Retinal pigment epithelial cell (primary cell): ENCODE measurements at regions not wholly inside any gene's neighbourhood (a gene's known extent, or its start where the extent isn't known, plus 50 kb on each side); places are given as distances from the start of the nearest gene placed in this dataset.

Experiments used
- DNase-seq: peaks from one replicate; pipeline ENCODE4 v3.0.0-alpha.2; 2010; ENCODE audit warnings: low read depth
- H3K4me3 ChIP-seq: 2 replicates; pipeline ENCODE4 v1.5.1; 2011; ENCODE audit warnings: mild to moderate bottlenecking, low read length, control low read depth, moderate library complexity
- CTCF ChIP-seq: conservative IDR thresholded peaks from 2 replicates; pipeline ENCODE4 v1.5.1; 2011; ENCODE audit warnings: low read depth, low read length, control low read depth, inconsistent platforms

- no peak for TF ChIP-seq CTCF
- H3K4me3 ChIP-seq, result no peak overlapping the region
- no peak for DNase-seq
Measured at GRCh38 chr18:78242806-78243205, 736.8 kb upstream of the SALL3 start.

- no peak overlapping the region for H3K4me3 ChIP-seq
- TF ChIP-seq CTCF, result no peak
- DNase-seq, result no peak
Measured at GRCh38 chr18:78244779-78245178, 734.8 kb upstream of the SALL3 start.

GRCh38 chr18:78245451-78245850, 734.2 kb upstream of the SALL3 start:
- DNase-seq, result no peak
- no peak for TF ChIP-seq CTCF
- H3K4me3 ChIP-seq, result no peak overlapping the region

GRCh38 chr18:78246050-78246449, 733.6 kb upstream of the SALL3 start:
- TF ChIP-seq CTCF, result no peak
- no peak overlapping the region for H3K4me3 ChIP-seq
- DNase-seq, result no peak

GRCh38 chr18:78246588-78246987, 733.0 kb upstream of the SALL3 start:
- TF ChIP-seq CTCF, result no peak
- DNase-seq, result no peak
- no peak overlapping the region for H3K4me3 ChIP-seq

- no peak for TF ChIP-seq CTCF
- DNase-seq, result no peak
- no peak overlapping the region for H3K4me3 ChIP-seq
Measured at GRCh38 chr18:78247615-78248289, 731.9 kb upstream of the SALL3 start.

GRCh38 chr18:78255013-78255412, 724.6 kb upstream of the SALL3 start:
- no peak for TF ChIP-seq CTCF
- H3K4me3 ChIP-seq, result no peak overlapping the region
- no peak for DNase-seq
